Right ventricle myocardium superior (tissue), 1 donor: ENCODE measurements at regions not wholly inside any gene's neighbourhood (a gene's known extent, or its start where the extent isn't known, plus 50 kb on each side); places are given as distances from the start of the nearest gene placed in this dataset.
A peak's percentile ranks its signal among the peaks of the same experiment; 100 is the strongest.
"Not testable (repeated sequence)": the region's sequence is repeated elsewhere in the genome, so short reads cannot be mapped to it uniquely, and the experiment has no call there.

Source experiments
- ATAC-seq: fragments of 200-7000 bp; cut with Tn5 transposase; one replicate; pipeline ENCODE4 v1.9.1; 2020; ENCODE audit warnings: mild to moderate bottlenecking; ENCODE audit not compliant: poor library complexity
- DNase-seq: peaks from one replicate; pipeline ENCODE4 v3.0.0-alpha.2; 2020
- intact Hi-C: fragments of 100-400 bp; cut with DNase I; formaldehyde crosslinking; loops from one replicate; pipeline ENCODE4 v1.11.2; 2022
- donor health status: DM: no; HTN: yes; CAD: no; lungs with severe emphysema.

GRCh38 chr20:22951966-22952365 lies 83.1 kb upstream of the SSTR4 start:
- ATAC-seq (no peak), DNase-seq (no peak)
- intact Hi-C loops = no loop called here

- ATAC-seq (no peak), DNase-seq (no peak)
- intact Hi-C loops = no loop called here
Observed at GRCh38 chr20:22954661-22955060, 80.5 kb upstream of the SSTR4 start.

- intact Hi-C loops = no loop called here
Observed at GRCh38 chr20:22958390-22958789, 76.7 kb upstream of the SSTR4 start.

GRCh38 chr20:22962567-22963439 lies 72.3 kb upstream of the SSTR4 start:
- intact Hi-C loops = no loop called here
- DNase-seq = no peak
- no peak for ATAC-seq

More at GRCh38 chr20:22958390-22958789, 76.7 kb upstream of the SSTR4 start:
- no peak for ATAC-seq
- DNase-seq = no peak

- intact Hi-C loops = no loop called here
- ATAC-seq (no peak), DNase-seq (no peak)
Observed at GRCh38 chr20:22963581-22963980, 71.5 kb upstream of the SSTR4 start.

GRCh38 chr20:22966787-22967464 lies 68.2 kb upstream of the SSTR4 start:
- intact Hi-C loops = no loop called here
- no peak for DNase-seq
- no peak for ATAC-seq

GRCh38 chr20:22967706-22968105 lies 67.4 kb upstream of the SSTR4 start:
- ATAC-seq, intact Hi-C loops, DNase-seq: not testable (repeated sequence)

GRCh38 chr20:22969031-22969430 lies 66.1 kb upstream of the SSTR4 start:
- intact Hi-C loops, DNase-seq: not testable (repeated sequence)

GRCh38 chr20:22971077-22971476 lies 64.0 kb upstream of the SSTR4 start:
- ATAC-seq, intact Hi-C loops, DNase-seq: not testable (repeated sequence)

More at GRCh38 chr20:22969031-22969430, 66.1 kb upstream of the SSTR4 start:
- ATAC-seq = not testable (repeated sequence)

- ATAC-seq (no peak), DNase-seq (no peak)
- intact Hi-C loops = no loop called here
Observed at GRCh38 chr20:22974354-22974753, 60.8 kb upstream of the SSTR4 start.

GRCh38 chr20:22977047-22977785 lies 57.9 kb upstream of the SSTR4 start:
- intact Hi-C loops = no loop called here
- DNase-seq = peak; percentile 46
- peak; percentile 95 for ATAC-seq

GRCh38 chr20:22984008-22984407 lies 51.1 kb upstream of the SSTR4 start:
- intact Hi-C loops = no loop called here
- DNase-seq = no peak
- no peak for ATAC-seq

GRCh38 chr20:22984606-22985005 lies 50.5 kb upstream of the SSTR4 start:
- ATAC-seq (peak; percentile 18), DNase-seq (no peak)
- intact Hi-C loops = no loop called here

GRCh38 chr20:22985239-22985778 lies 49.8 kb upstream of the SSTR4 start:
- intact Hi-C loops = no loop called here
- DNase-seq = no peak
- peak; percentile 15 for ATAC-seq
